T follicular helper cell (primary cell): ENCODE measurements at regions not wholly inside any gene's neighbourhood (a gene's known extent, or its start where the extent isn't known, plus 50 kb on each side); places are given as distances from the start of the nearest gene placed in this dataset.

Experiments
- DNase-seq: peaks from one replicate; pipeline ENCODE4 v3.0.0-alpha.2; 2020; ENCODE audit warnings: low read depth

DNA sequence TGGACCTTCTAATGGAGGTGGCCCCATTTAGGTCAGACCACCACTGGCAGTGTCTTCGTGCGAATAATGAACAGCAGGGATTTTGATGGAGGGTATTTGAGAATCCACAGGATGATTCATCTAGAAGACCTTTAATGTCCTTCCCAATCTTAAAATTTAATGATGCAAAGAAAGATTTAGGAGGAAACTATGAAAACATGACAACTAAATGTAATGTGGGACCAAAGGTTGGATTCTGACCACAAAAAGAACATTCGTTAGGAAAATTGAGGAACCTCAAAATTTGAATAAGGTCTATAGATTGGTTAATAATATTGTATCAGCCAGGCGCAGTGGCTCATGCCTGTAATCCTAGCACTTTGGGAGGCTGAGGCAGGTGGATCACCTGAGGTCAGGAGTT is 78.2 kb upstream of the TMPO start:
- DNase-seq, result no peak

DNA sequence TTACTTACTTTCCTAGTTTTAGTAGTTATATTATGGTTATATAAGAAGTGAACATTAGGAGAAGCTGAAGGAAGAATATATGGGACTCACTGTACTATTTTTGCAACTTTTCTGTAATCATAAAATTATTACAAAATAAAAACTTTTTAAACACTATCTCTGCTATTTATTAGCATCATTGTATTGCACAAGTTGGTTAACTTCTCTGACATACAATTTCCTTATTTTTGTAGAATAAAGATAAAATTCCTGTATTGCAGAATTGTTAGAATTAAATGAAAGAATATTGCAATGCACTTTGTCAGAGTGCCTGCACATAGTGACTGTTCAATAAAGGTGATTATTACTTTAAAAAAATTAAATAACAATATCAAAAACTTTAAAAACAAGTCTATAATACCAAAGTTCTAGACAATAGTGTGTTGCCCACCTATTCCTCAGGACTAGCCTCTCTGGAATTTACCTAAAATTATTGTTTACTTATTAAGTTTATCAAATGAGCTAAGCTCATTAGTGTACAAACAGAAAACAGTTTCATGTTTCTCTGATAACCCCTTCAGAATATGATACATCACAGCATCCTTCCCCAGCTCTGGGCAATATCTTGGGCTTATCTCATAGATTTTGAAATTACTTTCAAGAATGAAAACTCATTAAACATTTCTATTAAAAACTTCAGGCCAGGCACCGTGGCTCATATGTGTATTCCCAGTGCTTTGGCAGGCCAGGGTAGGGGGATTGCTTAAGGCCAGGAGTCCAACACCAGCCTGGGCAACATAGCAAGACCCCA is 77.4 kb upstream of the TMPO start:
- no peak for DNase-seq

DNA sequence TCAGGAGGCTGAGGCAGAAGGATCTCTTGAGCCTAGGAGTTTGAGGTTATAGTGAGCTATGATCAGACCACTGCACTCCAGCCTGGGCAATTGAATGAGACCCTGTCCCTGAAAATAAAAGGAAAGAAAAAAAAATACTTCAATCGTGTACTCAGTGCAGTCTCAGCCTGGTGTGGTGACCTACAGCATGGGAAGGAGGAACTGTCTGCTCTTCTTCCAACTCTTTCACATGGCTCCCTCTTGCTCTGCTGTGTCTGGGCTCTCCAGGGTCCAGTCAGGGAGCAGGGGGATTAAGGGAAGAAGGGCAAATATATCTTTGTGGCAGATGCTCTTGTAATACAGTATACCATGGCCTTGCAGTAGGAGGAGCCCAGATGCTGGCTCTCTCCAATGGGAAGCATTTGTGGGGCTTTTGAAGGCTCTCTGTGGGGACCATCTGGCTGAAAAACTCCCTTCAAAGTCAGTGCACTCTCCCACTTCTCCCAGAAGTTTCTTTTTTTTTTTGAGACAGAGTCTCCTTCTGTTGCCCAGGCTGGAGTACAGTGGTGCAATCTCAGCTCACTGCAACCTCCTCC is 76.6 kb upstream of the TMPO start:
- DNase-seq, result no peak

DNA sequence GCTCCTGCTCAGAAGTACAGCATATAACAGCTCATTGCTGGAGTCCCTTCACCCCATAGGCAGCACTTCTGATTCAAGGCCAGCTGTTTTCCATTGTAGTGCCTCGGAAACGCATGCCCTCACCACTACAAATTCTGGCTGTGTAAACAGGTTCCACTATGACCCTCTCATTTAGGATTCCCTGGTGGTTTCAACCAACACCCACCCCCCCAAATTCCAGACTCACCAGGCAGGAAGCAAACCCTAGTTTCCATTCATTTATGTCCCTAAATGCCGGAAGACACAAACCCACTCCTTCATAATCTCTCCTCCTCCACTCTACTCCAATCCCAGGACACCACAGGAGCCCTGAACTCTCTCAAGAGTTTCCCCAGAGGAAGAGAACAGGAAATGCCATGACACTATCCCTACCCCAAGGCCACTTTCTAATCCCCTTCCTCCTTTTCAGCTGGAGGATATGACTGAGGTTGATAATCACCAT is 75.9 kb upstream of the TMPO start:
- no peak for DNase-seq

DNA sequence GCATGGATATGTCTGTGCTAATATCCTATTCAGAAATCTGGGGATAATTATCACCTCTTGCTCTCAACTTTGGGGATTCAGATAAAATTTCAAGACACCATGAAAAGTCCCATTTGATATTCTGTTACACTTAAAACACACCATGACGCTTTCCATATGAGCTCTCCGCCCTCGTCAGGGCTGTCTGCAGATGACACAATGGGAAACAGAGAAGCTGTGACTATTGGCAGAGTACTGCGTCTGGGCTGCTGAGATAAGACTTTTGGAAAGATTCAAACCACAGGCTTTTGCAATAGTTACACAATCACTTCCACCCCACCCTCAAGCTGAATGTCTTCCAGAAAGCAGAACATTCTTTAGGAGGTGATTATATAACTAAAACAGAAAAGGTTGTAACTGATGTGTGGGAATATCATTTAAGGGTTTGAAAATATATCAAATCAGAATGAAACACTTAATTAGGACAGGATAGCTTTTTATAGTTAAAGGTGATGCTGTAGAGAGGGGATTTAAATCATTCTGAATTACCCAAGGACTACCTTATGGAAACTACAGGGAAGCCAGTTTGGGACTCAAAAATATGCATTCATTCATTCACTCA is 75.3 kb upstream of the TMPO start:
- DNase-seq, result no peak

DNA sequence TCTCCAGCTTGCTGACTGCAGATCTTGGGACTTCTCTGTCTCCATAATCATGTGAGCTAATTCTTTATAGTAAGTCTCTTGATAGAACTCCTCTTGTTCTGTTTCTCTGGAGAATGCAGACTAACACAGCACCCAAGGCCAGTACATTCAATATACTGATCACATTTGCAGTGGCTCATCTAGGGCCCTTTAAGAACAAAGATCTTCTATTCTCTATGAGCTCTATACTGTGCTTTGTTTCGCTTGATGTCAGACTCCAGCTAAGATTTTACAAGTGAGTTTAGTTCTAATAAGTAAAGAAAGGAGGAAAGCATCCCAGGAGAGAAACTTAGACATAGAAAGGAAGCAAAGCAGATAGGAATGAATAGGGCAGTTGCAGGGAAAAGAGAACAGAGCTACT is 69.3 kb upstream of the TMPO start:
- DNase-seq, result no peak

DNA sequence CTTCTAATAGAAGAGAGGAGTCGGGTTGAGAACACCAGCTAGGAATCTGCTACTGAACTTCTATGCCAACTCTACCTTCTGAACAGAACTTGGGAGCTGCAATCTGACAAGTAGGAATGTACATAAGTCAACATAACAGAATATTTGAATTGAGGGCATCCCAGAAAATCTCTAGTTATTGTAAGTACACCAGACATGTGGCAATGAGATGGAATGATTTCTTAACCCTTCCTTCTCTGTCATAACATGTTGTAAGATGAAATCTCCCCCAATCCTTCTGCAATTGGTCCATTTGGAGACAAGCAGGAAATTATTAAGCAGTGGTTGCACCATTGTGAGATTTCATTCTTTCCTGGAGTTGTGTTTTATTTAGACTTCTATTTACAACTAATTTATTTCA is 68.7 kb upstream of the TMPO start:
- no peak for DNase-seq

DNA sequence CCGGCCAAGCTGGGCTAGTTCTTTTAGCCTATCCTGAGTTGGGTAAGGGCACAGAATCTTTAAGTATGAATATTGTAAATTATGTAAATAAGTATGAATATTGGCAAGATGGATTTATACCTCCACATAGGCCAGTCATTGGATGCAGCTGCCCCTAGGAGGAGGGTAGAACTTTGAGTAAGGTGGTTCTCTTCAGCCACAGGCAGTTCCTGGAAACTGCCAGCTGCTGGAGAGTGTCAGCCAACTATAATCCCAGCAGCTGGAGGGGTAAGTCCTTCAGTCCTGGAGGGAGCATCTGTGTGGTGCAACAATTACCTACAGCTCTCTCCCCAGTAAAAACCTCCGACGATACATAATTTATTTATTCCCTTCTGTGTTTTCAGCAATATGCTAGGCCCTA is 65.8 kb upstream of the TMPO start:
- no peak for DNase-seq

DNA sequence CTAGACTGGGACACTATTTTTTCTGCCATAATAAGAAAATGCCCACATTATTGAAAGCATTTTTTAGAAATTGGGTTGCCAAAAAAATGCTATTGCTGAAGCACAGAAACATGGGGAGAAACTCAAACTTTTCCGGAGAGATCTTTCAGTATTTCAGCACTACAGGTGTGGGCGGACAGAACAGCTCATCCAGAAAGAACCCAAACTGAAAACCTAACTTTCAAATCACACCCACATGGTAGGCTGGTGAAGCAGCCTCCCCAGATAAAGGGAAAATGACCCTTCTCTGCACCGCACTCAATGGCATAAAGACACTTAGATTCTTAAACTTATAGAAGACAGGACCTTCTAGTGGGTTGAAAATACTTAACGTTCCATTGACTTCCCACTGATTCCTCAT is 62.3 kb upstream of the TMPO start:
- DNase-seq, result no peak

DNA sequence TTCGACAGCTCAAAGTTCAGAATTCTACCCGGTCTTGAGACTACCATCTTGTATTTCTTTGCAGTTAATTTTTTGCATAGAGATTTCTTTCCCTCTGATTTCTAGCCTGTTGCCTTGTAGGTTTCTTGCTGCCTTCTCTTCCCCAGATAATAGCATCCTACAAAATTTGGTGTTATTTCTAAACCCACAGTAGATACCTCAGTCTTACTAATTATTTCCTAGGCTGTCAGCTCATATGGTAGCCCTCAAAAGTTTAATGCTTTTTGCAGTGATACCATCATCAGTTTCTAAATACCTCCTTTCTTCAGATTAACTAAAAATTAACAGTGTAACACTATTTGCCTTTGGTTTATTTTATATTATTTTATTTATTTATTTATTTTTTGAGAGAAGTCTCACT is 61.9 kb upstream of the TMPO start:
- no peak for DNase-seq

DNA sequence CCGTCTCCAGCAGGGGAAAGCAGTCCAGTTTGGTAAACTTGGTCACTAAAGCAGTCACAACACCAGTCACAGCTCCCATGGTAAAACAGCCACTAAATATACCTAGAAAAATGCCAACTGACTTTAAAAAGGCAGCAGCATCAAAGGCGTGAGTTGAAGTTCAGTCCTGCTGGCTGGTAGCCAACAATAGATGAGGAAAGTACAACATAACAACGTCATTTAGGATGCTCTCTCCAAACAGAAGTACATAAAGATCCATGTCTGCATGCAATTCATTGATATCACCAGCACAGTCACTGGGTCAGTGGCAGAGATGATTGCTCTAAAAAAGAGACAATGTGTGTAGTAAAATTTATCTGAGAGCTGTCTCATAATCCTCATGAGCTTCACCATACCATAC is 59.3 kb upstream of the TMPO start:
- no peak for DNase-seq

DNA sequence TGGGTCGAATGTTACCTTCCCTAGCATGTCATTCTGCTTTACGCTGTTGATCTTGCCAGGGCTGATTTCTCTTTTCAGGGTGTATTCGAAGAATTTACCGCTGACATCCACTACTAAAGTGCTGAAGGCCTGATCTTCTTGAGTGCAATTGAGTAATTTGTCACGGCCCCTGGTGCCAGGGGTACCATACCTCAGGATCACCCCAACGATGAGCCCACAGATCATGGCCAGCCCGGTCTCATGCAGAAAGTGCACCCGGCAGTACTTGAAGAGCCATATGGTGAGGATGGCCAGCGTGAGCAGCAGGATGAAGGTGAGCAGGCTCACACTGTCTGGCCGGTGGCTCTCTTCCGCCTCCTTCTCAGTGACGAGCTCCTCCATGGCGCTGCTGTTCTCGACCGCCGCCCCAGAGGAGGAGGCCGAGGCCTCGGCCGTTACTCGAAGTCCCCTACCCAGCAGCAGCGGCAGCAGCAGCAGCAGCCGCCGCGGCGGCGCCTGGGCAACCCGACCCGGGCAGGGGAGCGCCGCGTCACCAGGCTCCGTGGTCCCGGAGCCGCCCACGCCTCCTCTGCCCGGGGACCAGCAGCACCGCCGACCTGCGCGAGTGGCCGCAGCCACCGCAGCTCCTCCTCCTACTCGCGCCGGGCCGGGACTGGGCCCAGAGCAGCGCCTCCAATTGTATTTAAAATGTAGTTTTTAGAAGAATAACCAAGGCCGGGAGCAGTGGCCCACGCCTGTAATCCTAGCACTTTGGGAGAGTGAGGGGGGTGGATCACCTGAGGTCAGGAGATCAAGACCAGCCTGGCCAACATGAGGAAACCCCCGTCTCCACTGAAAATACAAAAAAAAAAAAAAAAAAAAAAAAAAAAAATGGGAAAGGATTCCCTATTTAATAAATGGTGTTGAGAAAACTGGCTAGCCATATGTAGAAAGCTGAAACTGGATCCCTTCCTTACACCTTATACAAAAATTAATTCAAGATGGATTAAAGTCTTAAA is 58.5 kb upstream of the TMPO start:
- no peak for DNase-seq

DNA sequence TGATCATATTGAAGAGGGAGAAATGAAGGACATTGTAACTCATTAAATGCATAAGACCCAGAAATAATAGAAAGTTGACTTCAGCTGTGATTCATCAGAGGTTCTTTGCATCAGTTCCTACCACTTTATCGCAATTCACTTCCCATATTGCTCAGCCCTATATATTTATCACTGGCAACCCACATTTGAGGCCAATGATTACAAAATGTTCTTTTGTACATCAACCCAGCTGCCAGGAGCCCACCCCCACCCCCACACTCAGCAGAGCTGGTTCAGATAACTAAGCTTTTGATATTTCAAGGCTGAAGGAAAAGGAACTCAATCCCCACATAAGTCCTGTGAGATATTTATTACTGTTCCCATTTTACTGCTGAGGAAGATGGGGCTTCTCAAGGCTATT is 51.2 kb upstream of the TMPO start:
- no peak for DNase-seq

DNA sequence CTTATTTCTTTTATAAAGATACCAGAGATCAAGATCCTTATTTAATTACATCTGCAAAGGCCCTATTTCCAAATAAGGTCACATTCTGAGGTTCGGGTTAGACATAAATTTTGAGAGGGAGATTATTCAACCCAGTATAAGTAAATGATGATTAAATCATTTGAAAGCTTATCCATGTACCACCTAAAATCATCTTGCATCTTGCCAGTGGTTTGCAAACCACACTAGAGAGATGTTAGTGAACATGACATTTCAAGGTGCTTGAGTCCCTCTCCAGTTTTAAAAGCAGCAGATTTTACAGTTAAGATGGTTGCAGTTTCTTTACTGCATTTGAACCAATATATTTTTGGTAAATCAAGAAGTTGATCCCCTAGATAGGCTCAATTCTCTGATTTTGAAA is 49.9 kb upstream of the TMPO start:
- no peak for DNase-seq
